ENCODE measurements at regions not wholly inside any gene's neighbourhood (a gene's known extent, or its start where the extent isn't known, plus 50 kb on each side); places are given as distances from the start of the nearest gene placed in this dataset.
"Not testable (repeated sequence)": the region's sequence is repeated elsewhere in the genome, so short reads cannot be mapped to it uniquely, and the experiment has no call there.

DNA sequence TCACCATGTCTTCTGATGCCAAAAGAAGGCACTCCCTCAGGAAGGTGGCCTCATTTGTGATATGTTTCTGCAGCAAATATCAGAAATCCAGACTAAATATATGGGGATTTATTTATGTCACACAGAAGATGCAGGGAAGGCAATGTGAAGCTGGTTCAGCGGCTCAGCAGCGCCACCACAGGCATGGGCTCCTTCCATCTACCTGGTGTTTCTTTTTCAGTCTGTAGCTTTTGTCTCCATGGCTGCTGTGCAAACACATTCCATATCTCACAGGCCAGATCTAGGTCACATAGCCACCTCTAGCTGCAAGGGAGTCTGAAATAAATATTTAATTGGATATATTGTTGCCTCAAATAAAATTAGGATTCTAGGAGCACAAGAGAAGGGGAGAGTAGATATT, 502.1 kb upstream of the IL12A start:
- no peak overlapping the region for H3K4me3 ChIP-seq (ENCODE audit: low read depth, low read length)
- TF ChIP-seq, protein P1, sequence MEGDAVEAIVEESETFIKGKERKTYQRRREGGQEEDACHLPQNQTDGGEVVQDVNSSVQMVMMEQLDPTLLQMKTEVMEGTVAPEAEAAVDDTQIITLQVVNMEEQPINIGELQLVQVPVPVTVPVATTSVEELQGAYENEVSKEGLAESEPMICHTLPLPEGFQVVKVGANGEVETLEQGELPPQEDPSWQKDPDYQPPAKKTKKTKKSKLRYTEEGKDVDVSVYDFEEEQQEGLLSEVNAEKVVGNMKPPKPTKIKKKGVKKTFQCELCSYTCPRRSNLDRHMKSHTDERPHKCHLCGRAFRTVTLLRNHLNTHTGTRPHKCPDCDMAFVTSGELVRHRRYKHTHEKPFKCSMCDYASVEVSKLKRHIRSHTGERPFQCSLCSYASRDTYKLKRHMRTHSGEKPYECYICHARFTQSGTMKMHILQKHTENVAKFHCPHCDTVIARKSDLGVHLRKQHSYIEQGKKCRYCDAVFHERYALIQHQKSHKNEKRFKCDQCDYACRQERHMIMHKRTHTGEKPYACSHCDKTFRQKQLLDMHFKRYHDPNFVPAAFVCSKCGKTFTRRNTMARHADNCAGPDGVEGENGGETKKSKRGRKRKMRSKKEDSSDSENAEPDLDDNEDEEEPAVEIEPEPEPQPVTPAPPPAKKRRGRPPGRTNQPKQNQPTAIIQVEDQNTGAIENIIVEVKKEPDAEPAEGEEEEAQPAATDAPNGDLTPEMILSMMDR (IDR thresholded peaks at IDR 0.05; ENCODE audit: insufficient read depth, low read length) = peak; percentile 10
- no peak for DNase-seq (ENCODE audit: low read depth)

DNA sequence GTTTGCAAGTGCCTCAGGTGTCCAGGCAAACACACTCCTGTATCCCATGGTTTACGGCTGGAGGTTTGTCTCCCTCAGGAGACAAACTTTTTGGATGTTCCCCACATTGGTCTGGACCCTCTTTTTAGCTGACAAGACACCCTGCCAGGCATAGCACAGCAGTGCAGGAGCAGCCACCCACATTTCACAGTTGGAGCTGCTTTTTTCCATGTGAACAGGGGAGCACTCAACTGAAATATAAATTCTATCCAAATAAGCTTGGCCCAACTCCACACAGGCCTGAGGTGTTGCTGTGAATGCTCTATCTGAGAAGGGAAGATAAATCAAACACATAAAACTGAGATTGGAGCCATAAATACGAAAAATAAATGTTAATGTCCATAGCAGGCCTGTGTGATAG, 501.3 kb upstream of the IL12A start:
- TF ChIP-seq, protein P1 (IDR thresholded peaks at IDR 0.05; ENCODE audit: insufficient read depth, low read length) = no peak
- no peak overlapping the region for H3K4me3 ChIP-seq (ENCODE audit: low read depth, low read length)
- no peak for DNase-seq (ENCODE audit: low read depth)

- H3K4me3 ChIP-seq (ENCODE audit: low read depth, low read length) = no peak overlapping the region
- DNase-seq (ENCODE audit: low read depth) = no peak
- TF ChIP-seq, protein P1 (IDR thresholded peaks at IDR 0.05; ENCODE audit: insufficient read depth, low read length) = no peak
These were observed 500.0 kb upstream of the IL12A start for GRCh38 chr3:159488602-159489001.

- TF ChIP-seq, protein P1 (IDR thresholded peaks at IDR 0.05; ENCODE audit: insufficient read depth, low read length) = no peak
- no peak for DNase-seq (ENCODE audit: low read depth)
- no peak overlapping the region for H3K4me3 ChIP-seq (ENCODE audit: low read depth, low read length)
These were observed 491.3 kb upstream of the IL12A start for GRCh38 chr3:159497361-159497760.

DNA sequence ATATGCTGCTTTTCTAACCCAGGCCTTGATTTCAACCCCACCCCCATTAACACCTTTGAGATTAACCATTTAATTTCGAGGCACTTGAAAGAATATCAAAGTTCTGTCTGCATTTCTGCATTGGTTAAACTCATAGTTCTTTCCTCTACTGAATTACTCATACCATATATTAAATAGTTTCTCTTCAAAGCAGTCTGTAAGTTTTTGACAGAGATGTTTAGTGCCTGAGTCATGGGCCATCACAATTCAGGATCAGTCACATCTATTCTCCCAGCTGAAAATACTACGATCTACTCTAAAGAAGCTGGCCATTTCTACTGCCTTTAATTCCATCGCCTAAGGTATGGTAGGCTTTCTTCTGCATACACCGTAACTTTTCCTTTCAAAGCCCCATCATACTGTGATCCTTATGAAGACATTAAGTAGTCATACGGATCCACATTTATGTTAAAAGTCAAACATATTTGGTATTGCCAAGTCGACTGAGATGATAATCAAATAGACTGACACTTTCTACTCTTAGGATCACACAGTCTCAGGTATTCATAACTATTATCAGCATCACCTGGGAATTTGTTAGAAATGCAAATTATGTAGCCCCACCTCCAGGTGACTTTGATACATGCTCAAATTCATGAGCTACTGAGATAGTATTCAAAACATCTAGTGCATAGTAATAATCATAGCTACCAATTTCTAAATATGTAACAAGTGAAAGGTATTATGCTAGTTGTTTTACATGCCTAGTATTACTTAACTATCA, 489.4 kb upstream of the IL12A start:
- TF ChIP-seq, protein P1 (IDR thresholded peaks at IDR 0.05; ENCODE audit: insufficient read depth, low read length) = no peak
- no peak for DNase-seq (ENCODE audit: low read depth)
- H3K4me3 ChIP-seq (ENCODE audit: low read depth, low read length) = no peak overlapping the region

- H3K4me3 ChIP-seq (ENCODE audit: low read depth, low read length) = no peak overlapping the region
- DNase-seq (ENCODE audit: low read depth) = no peak
- TF ChIP-seq, protein P1 (IDR thresholded peaks at IDR 0.05; ENCODE audit: insufficient read depth, low read length) = no peak
These were observed 487.6 kb upstream of the IL12A start for GRCh38 chr3:159501029-159501428.

- no peak for DNase-seq (ENCODE audit: low read depth)
- no peak overlapping the region for H3K4me3 ChIP-seq (ENCODE audit: low read depth, low read length)
- TF ChIP-seq, protein P1 (IDR thresholded peaks at IDR 0.05; ENCODE audit: insufficient read depth, low read length) = no peak
These were observed 485.6 kb upstream of the IL12A start for GRCh38 chr3:159502986-159503385.

- not testable (repeated sequence) for H3K4me3 ChIP-seq (ENCODE audit: low read depth, low read length)
These were observed 477.6 kb upstream of the IL12A start for GRCh38 chr3:159510988-159511387.

More at GRCh38 chr3:159510988-159511387, 477.6 kb upstream of the IL12A start:
- DNase-seq (ENCODE audit: low read depth) = not testable (repeated sequence)
